WI38 (cell line): ENCODE measurements at regions not wholly inside any gene's neighbourhood (a gene's known extent, or its start where the extent isn't known, plus 50 kb on each side); places are given as distances from the start of the nearest gene placed in this dataset.

Source experiments
- H3K4me3 ChIP-seq: 2 replicates; pipeline ENCODE4 v1.5.1; 2011; ENCODE audit warnings: low read depth, mild to moderate bottlenecking, control low read depth, low read length
- TF ChIP-seq, protein P1 (sequence below): IDR thresholded peaks from 2 replicates; pipeline ENCODE4 v1.5.1; 2012; ENCODE audit warnings: low read depth, mild to moderate bottlenecking, control low read depth, low read length

DNA sequence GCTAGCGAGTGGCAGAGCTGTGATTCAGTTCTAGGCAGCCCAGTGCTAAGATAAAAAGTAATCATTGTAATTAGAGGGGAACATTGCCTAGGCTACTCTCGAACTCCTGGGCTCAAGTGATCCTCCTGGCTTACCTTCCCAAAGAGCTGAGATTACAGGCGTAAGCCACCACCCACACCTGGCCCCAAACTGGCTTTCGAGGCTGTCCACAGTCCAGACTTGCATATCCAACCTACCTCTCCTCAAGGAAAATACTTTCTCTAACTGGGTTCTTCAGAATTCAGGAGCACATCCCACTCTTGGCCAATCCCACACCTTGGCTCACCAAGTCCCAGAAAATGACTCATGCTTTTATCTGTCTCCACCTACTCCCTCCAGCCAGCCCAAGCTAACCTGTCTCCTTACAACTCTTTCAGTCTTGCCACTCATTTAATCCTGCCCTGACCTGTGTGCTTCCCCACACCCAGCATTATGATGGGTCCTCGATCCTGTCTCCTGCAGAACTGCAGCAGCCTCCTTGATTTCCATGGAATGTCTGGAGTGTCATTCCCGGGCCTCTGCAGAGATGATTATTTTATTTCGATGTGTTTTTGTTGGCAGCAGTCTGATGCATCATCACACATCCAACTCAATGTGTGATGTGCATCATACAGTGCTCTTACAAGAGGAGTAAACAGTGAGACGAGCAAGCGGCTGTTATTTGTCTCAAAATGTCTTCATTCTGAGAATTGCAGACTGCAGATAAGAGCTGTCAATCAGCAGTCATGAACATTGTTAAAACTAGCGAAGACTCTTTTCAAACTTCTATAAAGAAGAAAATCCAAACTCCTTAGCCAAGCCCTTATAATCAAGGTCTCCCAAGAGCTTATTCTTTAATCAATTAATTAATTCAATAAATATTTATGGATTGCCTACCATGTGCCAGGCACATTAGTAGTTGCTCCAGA, 167.3 kb downstream of the SEC61B start:
- no peak overlapping the region for H3K4me3 ChIP-seq
- TF ChIP-seq, protein P1, sequence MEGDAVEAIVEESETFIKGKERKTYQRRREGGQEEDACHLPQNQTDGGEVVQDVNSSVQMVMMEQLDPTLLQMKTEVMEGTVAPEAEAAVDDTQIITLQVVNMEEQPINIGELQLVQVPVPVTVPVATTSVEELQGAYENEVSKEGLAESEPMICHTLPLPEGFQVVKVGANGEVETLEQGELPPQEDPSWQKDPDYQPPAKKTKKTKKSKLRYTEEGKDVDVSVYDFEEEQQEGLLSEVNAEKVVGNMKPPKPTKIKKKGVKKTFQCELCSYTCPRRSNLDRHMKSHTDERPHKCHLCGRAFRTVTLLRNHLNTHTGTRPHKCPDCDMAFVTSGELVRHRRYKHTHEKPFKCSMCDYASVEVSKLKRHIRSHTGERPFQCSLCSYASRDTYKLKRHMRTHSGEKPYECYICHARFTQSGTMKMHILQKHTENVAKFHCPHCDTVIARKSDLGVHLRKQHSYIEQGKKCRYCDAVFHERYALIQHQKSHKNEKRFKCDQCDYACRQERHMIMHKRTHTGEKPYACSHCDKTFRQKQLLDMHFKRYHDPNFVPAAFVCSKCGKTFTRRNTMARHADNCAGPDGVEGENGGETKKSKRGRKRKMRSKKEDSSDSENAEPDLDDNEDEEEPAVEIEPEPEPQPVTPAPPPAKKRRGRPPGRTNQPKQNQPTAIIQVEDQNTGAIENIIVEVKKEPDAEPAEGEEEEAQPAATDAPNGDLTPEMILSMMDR, result no peak

DNA sequence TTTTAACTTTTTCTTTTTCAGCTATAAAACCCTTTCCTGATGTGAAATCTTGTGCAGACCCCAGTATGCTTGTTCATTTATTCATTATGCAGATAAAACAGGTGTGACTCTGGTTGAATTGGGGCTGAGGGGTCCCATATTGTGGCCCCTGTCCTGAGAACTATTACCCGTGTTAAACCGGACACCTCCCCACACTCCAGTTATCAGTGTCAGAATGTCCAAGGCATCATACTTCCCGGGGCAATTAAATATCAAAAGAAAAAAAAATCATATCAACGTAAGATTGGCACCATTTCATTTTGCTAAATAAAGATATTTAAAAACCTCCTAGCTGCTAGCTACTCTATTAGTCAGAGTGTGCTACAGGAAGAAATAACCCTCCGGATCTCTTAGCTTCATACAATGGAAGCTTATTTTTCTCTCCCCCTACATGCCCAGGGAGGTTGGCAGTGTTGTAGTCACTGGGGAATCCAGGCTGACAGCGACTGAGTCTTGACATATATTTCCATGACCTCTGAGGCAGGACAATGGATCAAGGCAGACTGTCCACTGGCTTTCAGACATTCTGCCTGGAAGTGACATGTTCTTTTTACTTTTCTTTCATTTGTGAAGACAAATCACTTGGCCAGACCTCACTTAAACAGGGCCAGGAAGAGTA, 170.0 kb downstream of the SEC61B start:
- no peak overlapping the region for H3K4me3 ChIP-seq
- TF ChIP-seq, protein P1, result no peak

DNA sequence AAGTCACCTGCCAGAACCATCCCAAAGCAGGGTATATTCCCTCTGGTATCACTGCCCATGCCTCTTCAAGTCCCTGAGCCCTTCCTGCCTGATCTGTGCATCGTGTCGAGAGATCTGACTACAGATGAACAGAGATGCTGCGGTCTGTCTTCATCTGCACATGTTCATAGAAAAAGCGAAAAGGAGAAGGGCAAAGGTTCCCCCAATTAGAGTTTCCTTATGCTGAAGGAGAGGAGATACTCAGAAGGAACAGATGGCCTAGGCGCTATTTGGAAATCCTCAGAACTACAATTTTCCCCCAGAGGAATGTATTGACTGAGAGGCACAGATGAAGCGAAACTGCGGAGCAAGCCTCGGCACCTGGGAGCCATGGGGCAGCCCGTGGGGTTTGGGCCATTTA, 170.9 kb downstream of the SEC61B start:
- no peak overlapping the region for H3K4me3 ChIP-seq
- TF ChIP-seq, protein P1, result no peak

DNA sequence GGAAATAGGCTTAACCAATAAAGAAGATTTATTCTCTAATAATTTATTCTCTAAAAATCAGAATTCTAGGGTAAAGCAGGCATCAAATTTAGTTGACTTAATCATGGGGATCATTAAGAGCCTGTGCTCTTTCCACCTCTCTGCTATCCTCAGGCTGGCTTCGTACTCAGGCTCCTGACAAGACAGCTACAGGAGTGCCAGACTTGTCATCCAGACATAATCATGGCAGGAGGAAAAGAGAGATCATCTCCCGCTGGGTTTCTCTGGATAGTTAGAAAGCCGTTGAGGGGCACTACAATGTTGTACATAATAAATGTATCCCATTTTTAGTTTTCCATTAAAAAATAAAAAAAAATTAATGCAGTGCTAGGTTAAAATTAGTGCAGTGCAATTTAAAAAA, 171.9 kb downstream of the SEC61B start:
- TF ChIP-seq, protein P1, result no peak
- no peak overlapping the region for H3K4me3 ChIP-seq

DNA sequence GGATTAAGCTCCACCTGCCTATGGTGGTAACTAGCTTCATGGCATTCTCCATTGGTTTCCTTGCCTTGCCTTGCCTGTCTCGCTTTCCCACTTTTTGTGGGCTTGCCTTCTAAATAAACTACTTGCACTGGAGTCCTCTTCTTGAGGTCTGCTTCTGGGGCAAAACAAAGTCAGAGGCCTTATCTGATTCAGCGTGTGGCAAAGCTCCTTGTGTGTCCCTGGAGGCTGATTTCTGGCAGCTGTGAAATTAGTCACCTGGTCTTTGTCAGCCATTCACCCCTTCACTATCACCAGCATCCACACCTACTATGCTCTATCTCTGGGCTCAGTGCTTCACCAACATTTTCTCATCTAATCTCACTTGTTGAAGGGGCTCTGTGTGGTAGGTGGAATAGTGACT, 176.2 kb downstream of the SEC61B start:
- TF ChIP-seq, protein P1, result no peak
- no peak overlapping the region for H3K4me3 ChIP-seq

DNA sequence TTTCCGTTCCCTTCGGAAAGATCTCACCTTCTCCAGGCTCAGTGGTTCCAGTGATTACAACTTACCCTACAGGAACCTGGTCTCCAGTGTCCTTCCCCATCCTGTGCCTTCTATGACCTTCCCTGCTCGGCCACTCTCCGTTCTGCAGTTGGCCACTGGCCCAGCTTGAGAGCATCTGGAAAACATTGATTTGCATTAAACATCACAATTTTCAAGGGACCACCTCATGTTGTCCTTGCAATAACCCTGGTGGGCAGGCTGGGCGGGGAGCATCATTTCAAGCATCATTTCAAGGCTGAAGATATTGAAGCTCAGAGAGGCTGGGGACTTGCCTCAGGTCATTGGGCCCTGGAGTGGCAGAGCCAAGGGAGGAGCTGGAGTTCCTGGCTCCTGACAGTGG, 177.4 kb downstream of the SEC61B start:
- H3K4me3 ChIP-seq, result no peak overlapping the region
- TF ChIP-seq, protein P1, result no peak

DNA sequence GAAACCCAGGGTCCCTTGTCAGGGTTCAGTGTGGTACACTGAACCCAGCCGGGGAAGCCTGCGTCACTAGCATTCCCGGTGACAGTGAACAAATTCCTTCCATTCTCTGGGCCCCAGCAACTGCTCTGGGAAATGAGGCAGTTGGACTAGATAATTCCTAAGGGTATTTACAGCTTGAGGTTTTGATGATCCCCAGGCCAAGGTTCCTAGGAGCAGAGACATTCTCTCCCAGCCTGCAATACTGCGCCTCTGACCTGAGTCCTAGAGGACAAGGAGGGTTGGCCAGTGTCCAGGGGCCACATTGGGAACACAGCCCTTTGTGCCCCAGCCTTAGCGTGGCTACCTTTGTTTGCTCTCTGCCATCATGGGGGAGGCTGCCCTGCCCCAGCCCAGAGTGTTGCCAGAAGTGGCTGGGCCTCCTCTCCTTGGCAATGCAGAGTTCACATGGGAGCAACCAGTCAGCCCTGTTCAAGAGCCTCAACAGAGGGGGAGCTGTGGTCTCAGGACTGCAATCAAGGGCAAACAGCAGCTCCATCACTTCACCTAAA, 178.2 kb downstream of the SEC61B start:
- TF ChIP-seq, protein P1, result no peak
- H3K4me3 ChIP-seq, result no peak overlapping the region
